Mesenchymal stem cell (in vitro differentiated cells and primary cell): ENCODE measurements at regions not wholly inside any gene's neighbourhood (a gene's known extent, or its start where the extent isn't known, plus 50 kb on each side); places are given as distances from the start of the nearest gene placed in this dataset.
A peak's percentile ranks its signal among the peaks of the same experiment; 100 is the strongest.

Experiments used
- DNase-seq: peaks from one replicate; pipeline ENCODE4 v3.0.0-alpha.2; 2013
- H2AFZ ChIP-seq: one replicate; pipeline ENCODE4 v1.6.1; 2013; ENCODE audit warnings: low read depth, mild to moderate bottlenecking, control low read depth, inconsistent platforms, low read length, moderate library complexity
- H2AK5ac ChIP-seq: 2 replicates; pipeline ENCODE4 v1.6.1; 2013; ENCODE audit warnings: low read length, moderate library complexity, mild to moderate bottlenecking, inconsistent platforms; ENCODE audit not compliant: severe bottlenecking
- H2BK120ac ChIP-seq: one replicate; pipeline ENCODE4 v1.6.1; 2013; ENCODE audit warnings: low read depth, mild to moderate bottlenecking, inconsistent platforms, low read length, moderate library complexity
- H2BK12ac ChIP-seq, 2 experiments: one replicate each; pipeline ENCODE4 v1.6.1; 2013; ENCODE audit warnings: inconsistent platforms in 2 of 2, low read length in 2 of 2, mild to moderate bottlenecking in 2 of 2, moderate library complexity in 2 of 2, control low read depth in 1 of 2
- H2BK15ac ChIP-seq: one replicate; pipeline ENCODE4 v1.6.1; 2013; ENCODE audit warnings: mild to moderate bottlenecking, low read depth, inconsistent platforms; ENCODE audit not compliant: poor library complexity, severe bottlenecking
- H2BK5ac ChIP-seq: 2 replicates; pipeline ENCODE4 v1.6.1; 2013; ENCODE audit warnings: low read depth, mild to moderate bottlenecking, low read length, control low read depth, inconsistent platforms; ENCODE audit not compliant: poor library complexity, severe bottlenecking
- H3K14ac ChIP-seq, 2 experiments: one replicate each; pipeline ENCODE4 v1.6.1; 2013; ENCODE audit warnings: inconsistent platforms in 2 of 2, low read length in 2 of 2, control low read depth in 1 of 2, mild to moderate bottlenecking in 1 of 2, moderate library complexity in 1 of 2
- H3K18ac ChIP-seq, 2 experiments: one replicate each; pipeline ENCODE4 v1.6.1; 2013; ENCODE audit warnings: inconsistent platforms in 2 of 2, low read length in 2 of 2, control low read depth in 1 of 2, low read depth in 1 of 2, mild to moderate bottlenecking in 1 of 2
- H3K23ac ChIP-seq, 2 experiments: one replicate each; pipeline ENCODE4 v1.6.1; 2013; ENCODE audit warnings: inconsistent platforms in 2 of 2, low read length in 2 of 2, mild to moderate bottlenecking in 2 of 2, moderate library complexity in 2 of 2, control low read depth in 1 of 2
- H3K27ac ChIP-seq: 2 replicates; pipeline ENCODE4 v1.5.1; 2013; ENCODE audit warnings: mild to moderate bottlenecking, moderate library complexity, low read length, control low read depth, inconsistent platforms; ENCODE audit not compliant: poor library complexity, severe bottlenecking
- H3K27me3 ChIP-seq, 2 experiments: 2 replicates each; pipeline versions ENCODE4 v1.6.1 to v1.7.0; 2013; ENCODE audit warnings: low read length in 2 of 2, mild to moderate bottlenecking in 2 of 2, moderate library complexity in 2 of 2, control low read depth in 1 of 2, inconsistent platforms in 1 of 2; ENCODE audit not compliant: control insufficient read depth in 1 of 2, insufficient read depth in 1 of 2
- H3K36me3 ChIP-seq, 2 experiments: 2 replicates each; pipeline versions ENCODE4 v1.6.1 to v1.7.0; 2013; ENCODE audit warnings: low read length in 2 of 2, control low read depth in 1 of 2, inconsistent platforms in 1 of 2, low read depth in 1 of 2, mild to moderate bottlenecking in 1 of 2; ENCODE audit not compliant: insufficient read depth in 2 of 2, control insufficient read depth in 1 of 2
- H3K4ac ChIP-seq, 2 experiments: one replicate each; pipeline ENCODE4 v1.6.1; 2013; ENCODE audit warnings: inconsistent platforms in 2 of 2, low read length in 2 of 2, mild to moderate bottlenecking in 2 of 2, moderate library complexity in 2 of 2, control low read depth in 1 of 2, low read depth in 1 of 2
- H3K4me1 ChIP-seq: 2 replicates; pipeline ENCODE4 v1.6.1; 2013; ENCODE audit warnings: low read depth, low read length, control low read depth; ENCODE audit not compliant: control insufficient read depth, insufficient read depth
- H3K4me2 ChIP-seq: 2 replicates; pipeline ENCODE4 v1.6.1; 2013; ENCODE audit warnings: low read length, mild to moderate bottlenecking, inconsistent platforms; ENCODE audit not compliant: poor library complexity, severe bottlenecking
- H3K4me3 ChIP-seq, 2 experiments: 2 replicates each; pipeline versions ENCODE4 v1.5.1 to v1.7.0; 2013; ENCODE audit warnings: low read length in 2 of 2, mild to moderate bottlenecking in 2 of 2, control low read depth in 1 of 2, low read depth in 1 of 2; ENCODE audit not compliant: insufficient read depth in 1 of 2
- H3K79me1 ChIP-seq: replicated peaks from 2 replicates; pipeline ENCODE4 v1.6.1; 2013; ENCODE audit warnings: mild to moderate bottlenecking, control low read depth, low read length, inconsistent platforms; ENCODE audit not compliant: poor library complexity, severe bottlenecking
- H3K9ac ChIP-seq: 2 replicates; pipeline ENCODE4 v1.7.0; 2013; ENCODE audit warnings: mild to moderate bottlenecking, low read length, moderate library complexity
- H3K9me3 ChIP-seq: 2 replicates; pipeline ENCODE4 v1.7.0; 2013; ENCODE audit warnings: mild to moderate bottlenecking, low read length; ENCODE audit not compliant: control insufficient read depth
- H4K8ac ChIP-seq: one replicate; pipeline ENCODE4 v1.6.1; 2013; ENCODE audit warnings: inconsistent platforms, mild to moderate bottlenecking, low read length, moderate library complexity
- H4K91ac ChIP-seq: one replicate; pipeline ENCODE4 v1.6.1; 2013; ENCODE audit warnings: mild to moderate bottlenecking, low read length, inconsistent platforms
- WGBS: methylation state at CpG from one replicate; pipeline ENCODE4 v1.1.7; 2013; ENCODE audit warnings: mixed read lengths; 5-methylcytosine and 5-hydroxymethylcytosine counted together

- H3K18ac ChIP-seq = peak overlapping the region in 1 of 2 experiments; percentile 62
- no peak overlapping the region for H3K4me3 ChIP-seq
- WGBS = 70% methylated on average over 2 of the region's 4 CpGs
- H3K4ac ChIP-seq = peak overlapping the region in 1 of 2 experiments; percentile 67
- no peak overlapping the region for H3K23ac ChIP-seq
- no peaks in the 10 kb centered on the region for H3K36me3 ChIP-seq
- no peak overlapping the region for H3K9ac ChIP-seq
- no peak overlapping the region for H4K91ac ChIP-seq
- H4K8ac ChIP-seq = no peak overlapping the region
- H2BK12ac ChIP-seq = peak overlapping the region in 1 of 2 experiments; percentile 90
- no peak overlapping the region for H2AK5ac ChIP-seq
- H3K27ac ChIP-seq = no peak overlapping the region
- H3K4me2 ChIP-seq = no peak overlapping the region
- H3K27me3 ChIP-seq = no peaks in the 10 kb centered on the region
- H3K79me1 ChIP-seq = no peaks in the 10 kb centered on the region
- H3K4me1 ChIP-seq = no peaks in the 10 kb centered on the region
- no peak overlapping the region for H2BK120ac ChIP-seq
- H2BK15ac ChIP-seq = no peak overlapping the region
- H2BK5ac ChIP-seq = no peak overlapping the region
- DNase-seq = peak; percentile 10
- H3K9me3 ChIP-seq = no peaks in the 10 kb centered on the region
- no peak overlapping the region for H3K14ac ChIP-seq
- H2AFZ ChIP-seq = no peak overlapping the region
These were observed 298.1 kb downstream of the PDGFC start for GRCh38 chr4:156673483-156673882.

- Histone ChIP-seq H2BK12ac (peak overlapping the region in 1 of 2 experiments; percentile 72), H3K9ac (no peak overlapping the region), H3K23ac (no peak overlapping the region), H3K27me3 (no peaks in the 10 kb centered on the region), H2BK5ac (no peak overlapping the region), H2AK5ac (no peak overlapping the region), H3K27ac (no peak overlapping the region), H4K8ac (peak overlapping the region; percentile 38), H4K91ac (no peak overlapping the region), H3K4ac (peak overlapping the region in 1 of 2 experiments; percentile 51), H3K4me3 (no peak overlapping the region), H3K36me3 (no peaks in the 10 kb centered on the region), H2AFZ (no peak overlapping the region), H3K14ac (no peak overlapping the region), H2BK120ac (no peak overlapping the region), H3K79me1 (no peaks in the 10 kb centered on the region), H3K9me3 (no peaks in the 10 kb centered on the region), H3K4me1 (no peaks in the 10 kb centered on the region), H3K18ac (peak overlapping the region; percentile 0 to 24), H2BK15ac (no peak overlapping the region), H3K4me2 (no peak overlapping the region)
- 54% methylated on average over 5 of the region's 6 CpGs for WGBS
- DNase-seq = peak; percentile 11
These were observed 298.9 kb downstream of the PDGFC start for GRCh38 chr4:156672492-156673305.

DNA sequence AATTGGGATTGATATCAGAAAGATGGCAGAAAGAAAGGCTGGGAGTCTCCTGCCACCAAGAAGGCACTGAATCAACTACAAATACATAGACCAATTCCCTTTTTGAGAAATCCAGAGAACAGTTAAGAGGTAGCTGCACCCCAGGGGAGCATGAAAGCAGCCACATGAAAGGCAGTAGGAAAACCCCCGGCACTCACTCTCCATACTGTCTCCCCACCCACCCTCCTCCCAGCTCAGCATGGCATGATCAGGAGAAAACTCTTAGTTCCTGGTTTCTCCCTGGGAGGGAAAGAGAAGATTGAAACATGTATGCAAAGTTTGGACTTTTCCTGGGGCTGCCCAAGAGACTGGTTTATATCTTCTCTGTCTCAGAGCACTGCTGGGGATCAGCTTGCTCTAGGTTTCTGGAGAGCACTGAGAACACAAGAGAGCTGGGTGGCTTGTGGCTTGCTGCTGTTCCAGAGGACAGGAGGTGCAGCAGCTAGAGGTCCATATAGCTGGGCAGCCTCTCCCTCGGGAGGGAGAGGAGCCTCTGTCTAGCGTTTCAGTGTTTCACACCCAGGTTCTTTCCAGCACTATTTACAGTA is 305.7 kb downstream of the PDGFC start:
- no peak overlapping the region for H2BK5ac ChIP-seq
- H3K27ac ChIP-seq = no peak overlapping the region
- no peak overlapping the region for H3K23ac ChIP-seq
- no peaks in the 10 kb centered on the region for H3K27me3 ChIP-seq
- peak overlapping the region; percentile 71 for H2AFZ ChIP-seq
- no peaks in the 10 kb centered on the region for H3K36me3 ChIP-seq
- peak overlapping the region; percentile 12 to 48 for H3K18ac ChIP-seq
- H3K9ac ChIP-seq = no peak overlapping the region
- H4K8ac ChIP-seq = no peak overlapping the region
- WGBS = 92% methylated on average over 2 of the region's 3 CpGs
- H4K91ac ChIP-seq = no peak overlapping the region
- H2AK5ac ChIP-seq = no peak overlapping the region
- H3K14ac ChIP-seq = peak overlapping the region in 1 of 2 experiments; percentile 11
- H3K4ac ChIP-seq = no peak overlapping the region
- H3K4me1 ChIP-seq = no peaks in the 10 kb centered on the region
- H3K4me2 ChIP-seq = no peak overlapping the region
- no peak overlapping the region for H2BK15ac ChIP-seq
- H2BK12ac ChIP-seq = peak overlapping the region in 1 of 2 experiments; percentile 52
- no peak for DNase-seq
- H3K4me3 ChIP-seq = no peak overlapping the region
- no peaks in the 10 kb centered on the region for H3K9me3 ChIP-seq
- no peaks in the 10 kb centered on the region for H3K79me1 ChIP-seq
- peak overlapping the region; percentile 27 for H2BK120ac ChIP-seq

- Histone ChIP-seq H3K79me1 (no peaks in the 10 kb centered on the region), H3K27me3 (no peaks in the 10 kb centered on the region), H3K23ac (no peak overlapping the region), H2BK15ac (no peak overlapping the region), H2AK5ac (no peak overlapping the region), H4K8ac (no peak overlapping the region), H4K91ac (no peak overlapping the region), H3K18ac (no peak overlapping the region), H3K9me3 (no peaks in the 10 kb centered on the region), H3K4me1 (no peaks in the 10 kb centered on the region), H3K27ac (no peak overlapping the region), H2AFZ (no peak overlapping the region), H3K4me3 (no peak overlapping the region), H2BK120ac (no peak overlapping the region), H3K36me3 (no peaks in the 10 kb centered on the region), H3K4ac (no peak overlapping the region), H2BK12ac (no peak overlapping the region), H3K9ac (no peak overlapping the region), H2BK5ac (no peak overlapping the region), H3K14ac (no peak overlapping the region), H3K4me2 (no peak overlapping the region)
- no peak for DNase-seq
- 91% methylated on average over 1 of the region's 1 CpG for WGBS
These were observed 307.9 kb downstream of the PDGFC start for GRCh38 chr4:156663663-156664062.
